ENCODE measurements at regions not wholly inside any gene's neighbourhood (a gene's known extent, or its start where the extent isn't known, plus 50 kb on each side); places are given as distances from the start of the nearest gene placed in this dataset.

DNA sequence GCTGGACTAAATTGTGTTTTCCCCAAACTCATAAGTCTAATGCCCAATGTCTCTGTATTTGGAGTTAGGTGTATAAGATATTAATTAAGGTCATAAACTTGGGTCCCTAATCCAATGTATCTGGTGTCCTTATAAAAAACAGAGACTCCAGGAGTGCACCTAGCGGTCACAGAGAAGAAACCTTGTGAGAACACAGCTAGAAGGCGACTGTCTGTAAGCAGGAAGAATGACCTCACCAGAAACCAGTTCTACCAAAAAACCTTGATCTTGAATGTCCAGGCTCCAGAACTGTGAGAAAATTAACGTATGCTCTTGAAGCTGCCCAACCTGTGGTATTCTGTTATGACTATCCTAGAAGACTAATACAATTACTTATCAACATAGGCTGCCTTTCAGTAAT, 591.7 kb upstream of the PTPRD start:
- DNase-seq = no peak
- in situ Hi-C loops (cut with MboI; ENCODE audit: low pct_unique_long_range_greater_than_20kb, low sequenced_read_pairs) = no loop called here

DNA sequence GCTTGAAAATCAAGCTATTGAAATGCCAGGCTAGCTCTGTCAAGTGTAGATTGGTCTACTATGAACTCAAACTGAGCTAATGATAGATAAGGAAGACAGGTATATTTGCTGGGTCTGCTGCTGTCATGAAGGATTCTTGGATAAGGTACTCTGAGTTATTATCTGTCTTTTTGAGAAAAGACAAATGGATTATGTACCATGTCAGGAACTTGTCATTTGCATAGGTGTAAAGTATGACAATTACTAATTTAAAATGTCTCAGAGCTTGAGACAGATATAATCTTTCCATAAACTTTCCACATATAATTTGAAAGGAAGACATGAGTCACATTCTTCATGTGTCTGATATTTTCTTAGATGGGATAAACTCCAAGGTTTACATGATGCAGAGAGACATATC, 594.1 kb upstream of the PTPRD start:
- in situ Hi-C loops (cut with MboI; ENCODE audit: low pct_unique_long_range_greater_than_20kb, low sequenced_read_pairs) = no loop called here
- DNase-seq = no peak

DNA sequence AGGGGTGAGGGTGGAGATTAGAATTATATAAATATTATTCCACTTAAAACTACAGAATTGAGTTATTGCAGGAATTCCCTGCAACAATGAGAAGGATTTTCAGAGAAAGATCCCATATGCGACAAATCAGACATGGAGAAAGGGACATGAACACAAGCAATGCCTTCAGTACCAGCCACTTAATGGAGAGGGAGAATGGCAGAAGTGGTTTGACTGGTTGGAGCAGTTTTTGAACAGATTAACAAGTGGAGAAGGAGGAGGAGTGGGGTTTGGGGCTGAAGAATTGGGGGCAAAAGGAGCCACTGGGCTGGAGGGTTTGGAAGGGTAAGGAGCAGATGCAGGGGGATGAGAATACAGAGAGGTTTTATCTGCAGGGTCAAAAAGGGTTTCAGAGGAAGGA, 620.9 kb upstream of the PTPRD start:
- DNase-seq = no peak
- in situ Hi-C loops (cut with MboI; ENCODE audit: low pct_unique_long_range_greater_than_20kb, low sequenced_read_pairs) = no loop called here

DNA sequence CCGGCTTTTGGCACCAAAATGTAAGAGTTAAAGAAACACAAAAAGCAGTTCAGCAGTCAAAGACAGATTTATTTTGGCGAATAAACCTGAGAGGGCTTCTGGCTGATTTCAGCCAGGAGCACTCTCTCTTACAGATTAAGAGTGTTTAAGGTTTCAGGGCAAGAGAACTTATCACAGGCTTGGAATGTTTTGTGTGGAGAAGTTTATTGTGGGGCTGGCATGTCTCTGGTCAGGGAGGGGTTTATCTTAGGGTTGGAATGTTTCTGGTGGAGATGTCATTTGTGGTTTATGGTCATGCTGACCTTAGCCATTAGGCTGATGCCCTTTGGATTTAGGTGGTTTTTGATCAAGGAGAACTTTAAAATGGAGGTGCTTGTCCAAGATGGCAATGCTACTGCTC, 622.3 kb upstream of the PTPRD start:
- in situ Hi-C loops (cut with MboI; ENCODE audit: low pct_unique_long_range_greater_than_20kb, low sequenced_read_pairs) = no loop called here
- DNase-seq = no peak

DNA sequence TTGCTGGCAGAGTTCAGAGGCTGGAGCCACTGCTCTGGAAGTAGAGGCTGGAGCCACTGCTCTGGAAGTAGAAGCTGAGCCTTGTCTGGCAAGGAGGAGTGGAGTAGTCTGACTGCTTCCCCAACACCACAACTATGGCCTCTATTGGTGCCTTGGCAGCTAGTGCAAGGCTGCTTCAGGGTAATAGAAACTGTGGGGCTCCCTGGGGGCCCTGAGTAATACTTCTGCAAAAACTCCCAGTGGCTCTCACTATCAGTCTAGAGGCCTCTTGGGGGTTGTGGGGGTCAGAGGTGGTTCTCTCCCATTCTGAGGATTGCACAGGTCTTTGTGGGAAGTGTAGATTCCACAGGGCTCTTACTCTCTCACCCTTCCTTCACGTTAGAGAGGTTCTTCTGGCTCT, 629.0 kb upstream of the PTPRD start:
- no peak for DNase-seq
- in situ Hi-C loops (cut with MboI; ENCODE audit: low pct_unique_long_range_greater_than_20kb, low sequenced_read_pairs) = no loop called here

DNA sequence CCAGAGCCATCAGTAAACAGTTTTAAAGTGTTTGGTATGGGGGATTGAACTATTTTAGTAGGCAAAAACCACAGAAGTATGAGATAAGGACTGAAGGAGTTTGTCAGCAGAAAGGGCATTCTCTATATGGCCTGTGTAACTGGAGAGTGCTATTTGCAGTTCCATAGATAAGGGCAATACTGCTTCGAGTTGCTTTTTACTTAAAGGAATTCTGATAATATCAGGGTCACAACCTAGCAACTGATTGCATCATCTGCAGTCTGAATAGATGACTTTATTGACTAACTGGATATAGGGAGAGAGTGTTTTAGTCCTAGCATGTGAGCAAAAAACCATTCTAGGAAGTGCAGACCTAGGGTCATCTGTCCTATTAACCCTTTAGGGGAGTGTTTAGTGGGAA, 645.2 kb upstream of the PTPRD start:
- in situ Hi-C loops (cut with MboI; ENCODE audit: low pct_unique_long_range_greater_than_20kb, low sequenced_read_pairs) = no loop called here
- DNase-seq = no peak

DNA sequence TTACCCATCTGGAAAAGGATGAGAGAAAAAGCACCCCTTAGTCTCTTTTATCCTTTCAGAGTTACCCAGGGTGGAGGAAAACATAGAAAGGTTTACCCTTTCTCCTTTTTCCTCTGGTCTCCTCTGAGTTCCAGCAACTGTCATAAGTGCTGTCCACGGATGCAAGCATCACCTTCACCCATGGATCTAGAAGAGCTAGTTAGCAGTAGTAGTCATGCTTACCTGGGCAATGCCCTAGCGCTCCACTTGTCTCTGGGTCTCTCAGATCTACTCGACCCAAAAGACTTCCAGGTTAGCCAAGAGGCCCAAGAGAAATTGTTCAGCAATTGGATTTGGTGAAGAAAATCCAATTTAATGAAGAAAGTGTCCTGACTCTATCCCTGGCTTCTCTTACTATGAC, 656.2 kb upstream of the PTPRD start:
- DNase-seq = no peak
- in situ Hi-C loops (cut with MboI; ENCODE audit: low pct_unique_long_range_greater_than_20kb, low sequenced_read_pairs) = no loop called here

DNA sequence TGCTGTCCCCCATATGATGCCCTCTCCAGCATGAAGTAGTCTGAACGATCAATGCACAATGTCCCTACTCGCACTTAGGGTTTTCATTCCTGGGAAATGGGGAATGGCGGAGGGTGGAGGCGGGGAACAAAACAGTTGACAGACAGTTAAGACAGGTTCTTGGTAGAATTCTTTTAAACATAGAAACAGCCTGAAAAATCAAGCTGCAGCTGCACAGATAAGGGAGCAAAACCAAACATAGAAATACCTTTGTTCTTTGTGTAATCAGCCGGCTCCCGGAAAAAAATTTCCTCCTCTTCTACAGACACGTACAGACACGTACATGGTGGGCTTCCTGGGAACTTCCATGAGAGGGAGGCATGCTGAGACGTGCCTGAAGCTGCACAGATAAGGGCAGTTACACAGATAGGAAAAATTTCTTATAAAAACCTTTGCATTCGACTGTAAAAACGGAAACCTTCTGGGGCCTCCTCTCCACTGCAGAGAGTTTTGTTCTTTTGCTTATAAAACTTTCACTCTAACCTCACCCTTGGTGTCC, 662.4 kb upstream of the PTPRD start:
- no peak for DNase-seq
- in situ Hi-C loops (cut with MboI; ENCODE audit: low pct_unique_long_range_greater_than_20kb, low sequenced_read_pairs) = no loop called here

DNA sequence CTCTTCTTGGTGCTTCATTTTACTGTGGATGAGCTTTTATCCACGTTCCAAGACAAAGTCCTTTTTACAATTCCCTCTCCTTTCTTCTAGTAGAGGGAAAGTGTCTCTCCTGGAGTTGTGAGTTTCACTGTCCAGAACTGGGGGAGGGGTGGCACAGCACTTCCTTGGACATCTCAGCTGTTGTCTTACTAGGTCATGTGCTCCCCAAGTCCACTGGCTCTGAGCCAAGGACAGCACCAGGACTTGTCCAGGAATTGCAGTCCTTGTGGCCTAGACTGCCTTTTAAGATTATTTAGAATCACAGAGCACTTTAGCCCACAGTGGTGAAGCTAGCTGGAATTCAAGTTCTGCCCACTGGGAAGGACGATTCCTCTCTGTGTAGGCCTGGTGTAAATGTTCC, 700.2 kb upstream of the PTPRD start:
- no peak for DNase-seq
- in situ Hi-C loops (cut with MboI; ENCODE audit: low pct_unique_long_range_greater_than_20kb, low sequenced_read_pairs) = no loop called here

DNA sequence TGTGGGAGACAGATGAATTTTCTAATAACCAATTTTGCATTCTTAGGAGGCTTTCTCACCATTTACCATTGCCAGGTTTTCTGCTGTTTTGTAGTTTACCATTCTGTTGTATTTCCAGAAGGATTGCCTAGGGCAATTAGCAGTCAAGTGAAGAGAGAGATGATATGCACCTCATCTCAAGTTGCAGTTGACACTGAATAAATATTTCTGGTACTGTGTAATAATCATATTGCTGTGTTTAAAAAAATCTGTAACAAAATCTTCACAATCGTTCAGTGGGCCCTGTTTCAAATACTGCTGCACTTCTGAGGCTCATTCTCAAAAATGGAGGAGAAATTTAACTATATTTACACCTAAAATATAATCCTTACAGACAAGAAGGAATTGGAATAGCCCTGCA, 706.1 kb upstream of the PTPRD start:
- no peak for DNase-seq
- in situ Hi-C loops (cut with MboI; ENCODE audit: low pct_unique_long_range_greater_than_20kb, low sequenced_read_pairs) = no loop called here

DNA sequence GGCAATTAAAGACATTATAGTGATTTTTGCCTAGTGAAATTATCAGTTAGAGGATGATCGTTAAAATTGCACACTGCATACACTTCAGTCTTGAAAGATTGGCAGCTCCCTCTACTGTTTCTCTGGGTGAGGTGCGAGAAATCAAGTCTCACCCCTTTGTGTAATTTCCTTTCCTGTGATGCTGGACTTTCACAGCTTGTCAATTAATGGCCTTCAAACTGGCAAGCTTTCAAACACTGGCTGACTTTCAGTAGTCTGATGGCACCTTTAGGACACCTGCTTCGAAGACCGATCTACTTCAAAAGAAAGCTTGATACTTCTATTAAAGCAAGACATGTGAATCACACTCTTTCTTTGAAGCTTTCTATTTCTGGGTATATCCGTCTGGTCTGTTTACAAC, 706.7 kb upstream of the PTPRD start:
- peak; percentile 8 for DNase-seq
- in situ Hi-C loops (cut with MboI; ENCODE audit: low pct_unique_long_range_greater_than_20kb, low sequenced_read_pairs) = no loop called here

DNA sequence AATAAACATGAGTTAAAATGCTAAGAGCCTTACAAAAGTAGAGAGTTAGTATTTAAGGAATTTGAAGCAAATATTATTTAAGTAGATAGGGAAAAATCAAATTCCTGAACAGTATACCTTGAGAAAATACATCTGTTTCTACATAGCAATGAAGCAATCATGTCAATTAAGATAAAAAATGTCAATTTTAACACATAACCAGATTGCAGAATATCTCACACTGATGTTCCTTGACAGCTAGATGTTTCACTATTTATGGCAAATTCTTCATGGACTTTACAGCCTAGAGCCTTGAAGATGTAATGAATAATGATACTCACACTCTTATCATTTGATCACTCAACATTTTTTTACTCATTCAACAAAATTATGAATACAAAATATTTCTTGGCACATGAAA, 708.2 kb upstream of the PTPRD start:
- in situ Hi-C loops (cut with MboI; ENCODE audit: low pct_unique_long_range_greater_than_20kb, low sequenced_read_pairs) = no loop called here
- DNase-seq = no peak

DNA sequence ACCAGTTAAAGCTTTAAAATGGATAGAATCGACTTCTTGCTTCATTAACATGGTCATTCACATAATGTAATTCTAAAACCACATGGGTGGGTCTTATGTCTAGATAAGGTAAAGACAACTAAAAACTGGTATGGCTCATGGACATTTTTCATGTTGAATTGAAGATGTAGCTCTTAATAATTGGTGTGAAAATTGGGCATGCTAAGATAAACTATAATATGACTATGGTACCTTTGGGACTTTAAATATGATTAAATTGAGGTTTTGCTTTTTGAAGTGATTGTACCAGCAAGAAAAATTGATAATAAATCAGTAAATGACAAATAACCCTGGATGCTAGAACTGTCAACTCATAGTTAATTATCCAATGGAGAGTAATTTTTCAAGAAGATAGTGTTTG, 710.7 kb upstream of the PTPRD start:
- DNase-seq = no peak
- in situ Hi-C loops (cut with MboI; ENCODE audit: low pct_unique_long_range_greater_than_20kb, low sequenced_read_pairs) = no loop called here

DNA sequence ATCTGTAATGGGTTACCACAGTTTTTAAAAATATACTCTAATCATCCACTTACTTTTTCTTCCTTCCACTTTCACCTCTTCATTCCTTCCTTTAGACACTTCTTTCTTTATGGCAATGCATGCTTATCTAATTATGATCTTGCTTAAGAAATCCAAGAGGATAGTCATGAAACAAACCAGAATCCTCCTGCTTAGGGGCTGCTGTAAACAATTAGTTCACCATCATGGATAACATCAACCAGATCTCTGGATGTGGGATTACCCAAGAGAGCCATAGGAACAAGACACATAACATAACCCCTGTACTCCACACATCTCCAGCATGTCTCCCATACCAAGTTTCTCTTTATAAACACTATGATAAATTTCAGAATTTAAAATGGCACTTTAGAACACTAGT, 713.4 kb upstream of the PTPRD start:
- DNase-seq = no peak

DNA sequence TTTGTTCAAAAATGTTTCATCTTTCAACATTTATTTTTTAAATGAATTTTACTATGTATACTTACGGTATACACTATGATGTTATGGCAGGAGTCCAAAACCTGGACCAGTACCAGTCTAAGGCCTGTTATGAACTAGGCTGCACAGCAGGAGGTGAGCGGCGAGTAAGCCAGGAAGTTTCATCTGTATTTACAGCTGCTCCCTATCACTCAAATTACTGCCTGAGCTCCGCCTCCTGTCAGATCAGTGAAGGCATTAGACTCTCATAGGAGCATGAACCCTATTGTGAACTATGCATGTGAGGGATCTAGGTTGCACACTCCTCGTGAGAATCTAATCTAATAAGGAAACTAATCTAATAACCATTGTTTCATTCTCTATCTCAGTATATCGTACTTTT, 715.5 kb upstream of the PTPRD start:
- in situ Hi-C loops (cut with MboI; ENCODE audit: low pct_unique_long_range_greater_than_20kb, low sequenced_read_pairs) = no loop called here
- no peak for DNase-seq

More for the DNA sequence above, 713.4 kb upstream of the PTPRD start:
- in situ Hi-C loops (cut with MboI; ENCODE audit: low pct_unique_long_range_greater_than_20kb, low sequenced_read_pairs) = no loop called here

DNA sequence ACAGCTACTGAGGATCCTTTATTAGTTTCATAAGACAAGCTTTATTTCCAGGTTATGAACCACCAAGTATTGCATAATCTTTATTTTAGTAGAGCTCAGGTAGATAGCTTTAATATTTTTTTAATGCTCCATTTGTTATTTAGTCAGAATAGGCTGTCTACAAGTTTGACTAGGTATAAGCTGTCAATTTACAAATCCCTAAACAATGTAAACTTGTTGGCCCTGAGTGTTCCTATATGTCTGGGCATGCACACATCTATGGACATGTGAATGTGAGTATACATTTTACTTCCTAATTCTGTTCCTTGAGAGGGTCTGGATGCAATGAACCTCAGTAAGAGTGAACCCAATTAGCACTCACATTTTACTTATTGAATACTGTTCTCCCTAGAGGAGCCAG, 722.2 kb upstream of the PTPRD start:
- in situ Hi-C loops (cut with MboI; ENCODE audit: low pct_unique_long_range_greater_than_20kb, low sequenced_read_pairs) = no loop called here
- DNase-seq = no peak

DNA sequence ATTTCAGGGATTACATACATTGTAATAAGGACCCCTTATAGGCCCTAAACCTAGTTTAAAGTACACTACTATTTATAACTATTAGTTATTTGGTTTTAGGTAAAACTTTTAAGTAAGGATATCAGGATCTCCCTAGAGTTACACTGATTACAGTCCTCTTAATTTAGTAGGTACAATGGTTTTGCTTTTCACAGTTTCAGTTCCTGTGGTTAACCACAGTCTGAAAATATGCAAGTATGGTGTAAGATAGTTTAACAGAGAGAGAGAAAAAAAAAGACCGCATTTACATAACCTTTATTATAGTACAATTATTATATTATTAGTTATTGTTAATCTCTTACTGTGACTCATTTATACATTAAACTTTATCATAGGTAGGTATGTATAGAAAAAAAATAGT, 725.3 kb upstream of the PTPRD start:
- in situ Hi-C loops (cut with MboI; ENCODE audit: low pct_unique_long_range_greater_than_20kb, low sequenced_read_pairs) = no loop called here
- DNase-seq = no peak

DNA sequence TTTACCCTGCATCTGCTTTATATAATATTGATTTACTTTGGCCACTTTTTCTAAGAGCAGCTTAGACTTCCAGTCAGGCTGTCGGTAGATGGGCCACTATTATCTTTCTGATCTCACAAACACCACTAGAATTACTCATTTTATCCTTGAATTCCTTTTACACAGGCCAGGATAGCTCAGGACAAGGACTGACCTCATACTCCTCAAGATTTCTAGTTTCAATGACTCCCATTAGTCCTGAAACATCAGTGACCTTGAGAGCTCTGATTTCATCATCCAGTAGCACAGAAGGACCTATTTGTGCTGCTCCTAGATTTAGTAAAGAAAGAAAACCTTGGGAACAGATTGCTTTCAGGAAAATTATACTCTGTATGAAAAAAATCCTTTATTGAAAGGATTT, 727.9 kb upstream of the PTPRD start:
- in situ Hi-C loops (cut with MboI; ENCODE audit: low pct_unique_long_range_greater_than_20kb, low sequenced_read_pairs) = no loop called here
- no peak for DNase-seq

DNA sequence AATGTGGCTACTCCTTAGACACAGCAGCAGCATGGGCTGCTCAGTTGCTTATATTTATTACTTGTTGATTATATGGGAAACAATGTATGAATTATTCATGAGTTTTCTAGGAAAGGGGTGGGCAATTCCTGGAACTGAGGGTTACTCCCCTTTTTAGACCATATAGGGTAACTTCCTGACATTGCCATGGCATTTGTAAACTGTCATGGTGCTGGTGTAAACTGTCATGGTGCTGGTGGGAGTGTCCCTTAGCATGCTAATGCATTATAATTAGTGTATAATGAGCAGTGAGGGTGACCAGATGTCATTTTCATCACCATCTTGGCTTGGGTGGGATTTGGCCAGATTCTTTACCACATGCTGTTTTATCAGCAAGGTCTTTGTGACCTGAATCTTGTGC, 734.6 kb upstream of the PTPRD start:
- DNase-seq = no peak
- in situ Hi-C loops (cut with MboI; ENCODE audit: low pct_unique_long_range_greater_than_20kb, low sequenced_read_pairs) = no loop called here

DNA sequence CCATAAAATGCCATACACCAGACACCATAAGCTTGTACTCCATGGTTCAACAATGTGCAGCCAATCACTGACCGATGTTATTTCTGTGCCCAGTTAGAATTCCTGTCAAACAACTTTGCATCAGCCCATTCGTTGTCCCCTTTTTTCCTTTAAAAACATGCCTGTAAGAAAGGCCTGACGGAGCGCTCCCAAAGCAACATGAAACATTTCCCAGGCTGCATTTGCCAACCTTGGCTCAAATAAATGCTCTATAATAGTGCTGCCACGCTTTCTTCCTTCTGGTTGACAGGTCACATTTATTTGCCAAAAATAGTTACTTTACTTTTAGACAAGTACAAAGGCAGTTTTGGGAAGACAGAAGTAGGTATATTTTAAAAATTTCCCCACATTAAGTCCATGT, 735.6 kb upstream of the PTPRD start:
- in situ Hi-C loops (cut with MboI; ENCODE audit: low pct_unique_long_range_greater_than_20kb, low sequenced_read_pairs) = no loop called here
- DNase-seq = no peak

DNA sequence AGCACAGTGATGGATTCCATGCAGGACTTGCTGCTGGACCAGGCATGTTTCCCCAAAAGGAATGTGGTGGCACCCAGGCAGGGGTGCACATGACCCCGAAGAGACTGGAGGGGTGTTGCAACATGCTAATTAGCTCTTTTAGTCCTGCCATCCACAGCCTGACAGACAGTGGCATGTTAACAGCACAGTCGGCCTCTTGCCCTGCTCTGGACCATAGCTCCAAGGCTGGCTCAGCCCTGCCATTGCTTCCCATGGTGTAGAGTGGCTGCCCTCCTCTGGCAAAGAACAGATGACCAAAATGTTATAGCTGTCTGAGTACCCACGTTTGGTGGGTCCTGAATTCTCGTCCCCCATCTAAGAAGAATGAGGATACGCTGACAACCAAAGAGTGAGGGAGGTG, 736.4 kb upstream of the PTPRD start:
- DNase-seq = no peak
- in situ Hi-C loops (cut with MboI; ENCODE audit: low pct_unique_long_range_greater_than_20kb, low sequenced_read_pairs) = no loop called here

DNA sequence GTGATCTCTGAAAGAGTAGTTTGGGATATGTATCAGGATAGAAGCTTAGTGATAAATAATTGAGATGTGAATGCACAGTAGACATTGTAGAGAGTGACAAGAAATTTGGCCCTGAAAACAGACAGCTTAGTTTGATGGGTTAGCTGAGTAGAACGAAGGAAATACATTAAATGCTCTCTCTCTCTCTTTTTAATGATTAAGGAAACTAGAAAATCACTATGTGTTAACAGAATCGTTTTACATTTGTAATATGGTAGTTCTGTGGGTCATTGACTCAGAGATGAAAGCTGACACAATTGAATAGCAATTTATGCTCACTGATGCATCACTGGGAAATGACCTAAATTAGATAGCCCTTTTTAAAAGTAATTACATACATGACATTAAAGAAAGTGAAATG, 739.8 kb upstream of the PTPRD start:
- in situ Hi-C loops (cut with MboI; ENCODE audit: low pct_unique_long_range_greater_than_20kb, low sequenced_read_pairs) = no loop called here
- DNase-seq = no peak

All from KBM-7 (cell line).